BLaER1 treated with 17β-estradiol and CSF1 and Interleukin-3, amounts not matched to agents 10 nM and 100 nM (cell line): ENCODE measurements at regions not wholly inside any gene's neighbourhood (a gene's known extent, or its start where the extent isn't known, plus 50 kb on each side); places are given as distances from the start of the nearest gene placed in this dataset.

Experiments used
- H3K27ac ChIP-seq, 11 experiments: shearing (Covaris generic); formaldehyde crosslinking; 2 replicates each; pipeline ENCODE4 v1.8.1; 2022
- H3K27me3 ChIP-seq, 11 experiments: shearing (Covaris generic); formaldehyde crosslinking; 2 replicates each; pipeline ENCODE4 v1.8.1; 2022
- H3K36me3 ChIP-seq, 11 experiments: shearing (Covaris generic); formaldehyde crosslinking; 2 replicates each; pipeline ENCODE4 v1.8.1; 2022
- H3K4me1 ChIP-seq, 10 experiments: shearing (Covaris generic); formaldehyde crosslinking; 2 replicates each; pipeline ENCODE4 v1.8.1; 2022
- H3K4me2 ChIP-seq, 11 experiments: shearing (Covaris generic); formaldehyde crosslinking; 2 replicates each; pipeline ENCODE4 v1.8.1; 2022
- H3K4me3 ChIP-seq, 10 experiments: shearing (Covaris generic); formaldehyde crosslinking; 2 replicates each; pipeline ENCODE4 v1.8.1; 2022
- H3K9ac ChIP-seq, 11 experiments: shearing (Covaris generic); formaldehyde crosslinking; 2 replicates each; pipeline ENCODE4 v1.8.1; 2022
- H3K9me3 ChIP-seq, 11 experiments: shearing (Covaris generic); formaldehyde crosslinking; replicated peaks in 1 of 11; 2 replicates each; pipeline ENCODE4 v1.8.1; 2022
- H4K20me1 ChIP-seq, 11 experiments: shearing (Covaris generic); formaldehyde crosslinking; 2 replicates each; pipeline ENCODE4 v1.8.1; 2022
- Cebpa-rat ChIP-seq, 11 experiments: shearing (Covaris generic); IDR thresholded peaks; 2 replicates each; pipeline ENCODE4 v1.8.1; 2022

DNA sequence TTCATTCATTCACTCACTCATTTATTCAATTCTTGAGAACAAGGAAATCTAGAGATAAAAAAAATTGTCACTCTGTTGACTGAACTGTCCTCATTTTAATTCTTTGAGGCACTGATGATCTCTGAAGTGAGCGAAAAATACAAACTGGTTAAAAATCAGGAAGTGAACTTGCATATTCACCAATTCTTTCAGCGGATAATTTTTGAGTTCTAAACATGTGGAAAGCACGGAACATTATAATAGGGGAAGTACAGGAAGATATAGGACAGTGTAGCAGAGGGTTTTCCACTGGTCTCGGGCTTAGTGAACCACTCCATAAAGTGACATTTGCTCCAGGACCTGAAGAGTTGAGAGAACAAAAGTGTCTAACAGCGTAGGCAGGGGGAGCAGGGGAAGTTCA is 169.5 kb downstream of the TLR4 start:
- TF ChIP-seq Cebpa-rat (IDR thresholded peaks at IDR 0.05) = no peak
- no peak overlapping the region for H3K27ac ChIP-seq
- no peaks in the 10 kb centered on the region for H3K27me3 ChIP-seq
- H3K36me3 ChIP-seq = no peaks in the 10 kb centered on the region
- H3K4me2 ChIP-seq = peak overlapping the region in 2 of 11 experiments; percentile 55 to 58; a peak in 4 of 22 replicates
- no peaks in the 10 kb centered on the region for H3K9me3 ChIP-seq
- H3K9ac ChIP-seq = no peak overlapping the region
- H4K20me1 ChIP-seq = no peaks in the 10 kb centered on the region
- H3K4me1 ChIP-seq = peaks cover 0 to 21% (median 0%) of the 10 kb centered on the region in 10 experiments; a peak in 5 of 20 replicates
- no peak overlapping the region for H3K4me3 ChIP-seq

DNA sequence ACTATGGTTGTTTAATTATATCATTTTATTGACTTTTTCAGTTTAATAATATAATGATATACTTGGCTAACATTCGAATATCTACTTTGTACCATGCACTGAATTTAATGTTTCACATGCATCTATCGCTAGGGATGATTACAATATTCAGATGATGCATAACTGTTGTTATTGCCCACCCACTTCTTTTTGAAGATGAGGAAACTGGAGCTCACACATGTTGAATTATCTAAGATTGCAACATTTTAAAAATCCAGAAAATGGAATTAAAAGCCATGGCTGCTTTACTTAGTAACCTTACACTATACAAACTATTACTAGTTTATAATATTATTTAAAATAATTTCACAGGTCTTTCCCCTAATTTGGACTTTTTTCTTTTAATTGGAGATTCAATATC is 171.7 kb downstream of the TLR4 start:
- no peak for TF ChIP-seq Cebpa-rat (IDR thresholded peaks at IDR 0.05)
- H3K36me3 ChIP-seq = no peaks in the 10 kb centered on the region
- no peak overlapping the region for H3K9ac ChIP-seq
- H3K27me3 ChIP-seq = no peaks in the 10 kb centered on the region
- H4K20me1 ChIP-seq = no peaks in the 10 kb centered on the region
- no peaks in the 10 kb centered on the region for H3K9me3 ChIP-seq
- H3K4me3 ChIP-seq = no peak overlapping the region
- H3K4me1 ChIP-seq = peaks cover 0 to 15% (median 0%) of the 10 kb centered on the region in 10 experiments; a peak in 4 of 20 replicates
- no peak overlapping the region for H3K27ac ChIP-seq
- no peak overlapping the region for H3K4me2 ChIP-seq

DNA sequence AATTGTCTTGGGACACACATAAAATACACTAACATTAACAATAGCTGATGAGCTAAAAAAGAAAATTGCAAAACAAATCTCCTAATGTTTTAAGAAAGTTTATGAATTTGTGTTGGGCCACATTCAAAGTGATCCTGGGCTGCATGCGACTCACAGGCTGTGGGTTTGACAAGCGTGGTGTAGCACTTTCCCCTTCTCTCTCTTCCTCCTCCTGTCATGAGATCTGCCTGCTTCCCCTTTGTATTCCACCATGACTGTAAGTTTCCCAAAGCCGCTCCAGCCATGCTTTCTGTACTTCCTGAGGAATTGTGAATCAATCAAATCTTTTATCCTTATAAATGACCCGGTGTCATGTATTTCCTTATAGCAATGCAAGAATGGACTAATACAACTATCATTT is 178.0 kb downstream of the TLR4 start:
- Histone ChIP-seq H3K4me3 (no peak overlapping the region), H3K36me3 (no peaks in the 10 kb centered on the region), H3K27ac (no peak overlapping the region), H3K27me3 (no peaks in the 10 kb centered on the region), H3K9me3 (no peaks in the 10 kb centered on the region), H3K9ac (no peak overlapping the region), H3K4me1 (peaks cover 0 to 10% (median 0%) of the 10 kb centered on the region in 10 experiments; a peak in 5 of 20 replicates), H3K4me2 (peak overlapping the region in 2 of 11 experiments; percentile 9 to 43; a peak in 3 of 22 replicates), H4K20me1 (no peaks in the 10 kb centered on the region)
- no peak for TF ChIP-seq Cebpa-rat (IDR thresholded peaks at IDR 0.05)

DNA sequence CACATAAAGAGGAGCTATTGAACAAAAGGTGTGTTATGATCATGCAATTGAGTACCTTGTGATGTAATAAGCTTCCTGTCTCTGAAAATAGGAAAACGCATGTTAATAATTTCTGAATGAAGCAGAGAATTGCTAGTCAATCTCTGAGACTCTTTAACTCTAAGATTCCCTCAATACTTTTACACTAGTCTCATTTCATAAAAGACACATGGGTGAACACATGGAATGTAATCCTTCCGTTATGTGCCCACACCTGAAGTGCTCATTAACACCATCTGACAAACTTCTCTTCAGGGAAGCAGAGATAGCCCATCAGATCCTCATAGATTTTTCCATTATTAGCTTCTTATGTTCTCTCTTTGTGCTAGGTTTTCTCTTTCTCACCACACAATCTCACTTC is 182.4 kb downstream of the TLR4 start:
- TF ChIP-seq Cebpa-rat (IDR thresholded peaks at IDR 0.05) = no peak
- H3K4me2 ChIP-seq = no peak overlapping the region
- H3K4me3 ChIP-seq = no peak overlapping the region
- H3K4me1 ChIP-seq = peaks cover 0 to 9% (median 0%) of the 10 kb centered on the region in 10 experiments; a peak in 5 of 20 replicates
- H4K20me1 ChIP-seq = no peaks in the 10 kb centered on the region
- H3K36me3 ChIP-seq = no peaks in the 10 kb centered on the region
- no peak overlapping the region for H3K27ac ChIP-seq
- H3K27me3 ChIP-seq = no peaks in the 10 kb centered on the region
- H3K9ac ChIP-seq = no peak overlapping the region
- H3K9me3 ChIP-seq = no peaks in the 10 kb centered on the region

DNA sequence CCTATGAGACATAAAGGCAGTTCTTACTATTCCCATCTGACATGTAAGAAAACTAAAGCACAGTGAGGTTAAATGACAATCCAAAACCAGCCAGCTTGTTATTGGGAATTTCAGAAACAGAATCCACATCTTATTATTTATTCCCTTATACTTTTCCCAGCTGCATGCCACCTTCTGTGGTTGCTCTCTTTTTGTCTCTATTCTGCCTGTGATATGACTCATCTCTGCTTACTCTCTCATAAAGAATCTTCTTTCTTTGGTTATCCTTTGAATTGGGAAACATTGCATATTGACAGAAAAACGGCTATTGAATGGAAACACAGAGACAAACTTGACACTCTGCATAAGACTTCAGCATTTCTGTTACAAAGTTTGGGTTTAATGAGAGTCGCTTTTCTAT is 183.2 kb downstream of the TLR4 start:
- no peak overlapping the region for H3K9ac ChIP-seq
- H3K4me2 ChIP-seq = no peak overlapping the region
- no peaks in the 10 kb centered on the region for H4K20me1 ChIP-seq
- H3K9me3 ChIP-seq = no peaks in the 10 kb centered on the region
- H3K27ac ChIP-seq = no peak overlapping the region
- no peak for TF ChIP-seq Cebpa-rat (IDR thresholded peaks at IDR 0.05)
- no peaks in the 10 kb centered on the region for H3K27me3 ChIP-seq
- H3K4me3 ChIP-seq = no peak overlapping the region
- peaks cover 0 to 1% (median 0%) of the 10 kb centered on the region in 10 experiments; a peak in 4 of 20 replicates for H3K4me1 ChIP-seq
- no peaks in the 10 kb centered on the region for H3K36me3 ChIP-seq

DNA sequence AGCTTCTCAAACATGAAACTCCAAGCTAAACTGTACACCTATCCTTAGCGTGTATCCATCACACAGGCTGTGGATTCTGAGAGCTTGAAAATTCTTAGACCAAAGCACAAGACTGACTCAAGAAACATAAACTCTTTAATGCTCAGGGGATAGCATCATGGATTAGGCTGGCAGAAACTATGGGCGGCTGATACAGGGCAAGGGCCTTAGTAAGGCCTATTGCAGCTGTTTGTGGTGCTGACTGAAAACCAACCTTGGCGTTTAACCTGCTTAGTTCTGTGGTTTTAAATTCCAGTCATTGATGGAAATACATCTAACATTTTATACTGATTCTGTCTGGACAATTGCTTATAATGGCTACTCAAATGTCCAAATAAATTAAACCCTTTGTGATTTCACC is 183.7 kb downstream of the TLR4 start:
- Histone ChIP-seq H3K36me3 (no peaks in the 10 kb centered on the region), H3K4me2 (no peak overlapping the region), H3K9ac (no peak overlapping the region), H4K20me1 (no peaks in the 10 kb centered on the region), H3K9me3 (no peaks in the 10 kb centered on the region), H3K27ac (no peak overlapping the region), H3K27me3 (no peaks in the 10 kb centered on the region), H3K4me1 (no peaks in the 10 kb centered on the region), H3K4me3 (no peak overlapping the region)
- TF ChIP-seq Cebpa-rat (IDR thresholded peaks at IDR 0.05) = no peak

DNA sequence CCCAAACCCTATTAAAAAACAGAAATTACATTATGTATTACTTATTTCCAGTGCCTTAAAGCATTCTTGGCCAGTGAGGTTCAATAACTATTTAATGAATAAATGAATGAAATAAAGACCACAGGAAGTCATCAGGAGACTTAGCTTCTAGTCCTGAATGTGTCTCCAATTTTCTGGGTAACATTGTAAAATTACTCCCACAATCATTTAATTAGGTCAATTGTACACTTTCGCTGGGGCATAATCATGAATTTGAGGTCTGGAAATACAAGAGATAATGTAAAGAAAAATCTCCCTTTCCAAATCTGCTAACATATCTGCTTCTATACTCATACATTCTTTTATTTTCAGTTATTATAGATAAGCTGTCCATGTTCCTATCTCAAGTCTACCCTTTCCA is 199.2 kb downstream of the TLR4 start:
- no peak overlapping the region for H3K4me2 ChIP-seq
- no peak overlapping the region for H3K27ac ChIP-seq
- H3K9me3 ChIP-seq = no peaks in the 10 kb centered on the region
- H3K4me3 ChIP-seq = no peak overlapping the region
- H4K20me1 ChIP-seq = no peaks in the 10 kb centered on the region
- no peaks in the 10 kb centered on the region for H3K4me1 ChIP-seq
- no peak overlapping the region for H3K9ac ChIP-seq
- H3K36me3 ChIP-seq = no peaks in the 10 kb centered on the region
- TF ChIP-seq Cebpa-rat (IDR thresholded peaks at IDR 0.05) = no peak
- no peaks in the 10 kb centered on the region for H3K27me3 ChIP-seq

DNA sequence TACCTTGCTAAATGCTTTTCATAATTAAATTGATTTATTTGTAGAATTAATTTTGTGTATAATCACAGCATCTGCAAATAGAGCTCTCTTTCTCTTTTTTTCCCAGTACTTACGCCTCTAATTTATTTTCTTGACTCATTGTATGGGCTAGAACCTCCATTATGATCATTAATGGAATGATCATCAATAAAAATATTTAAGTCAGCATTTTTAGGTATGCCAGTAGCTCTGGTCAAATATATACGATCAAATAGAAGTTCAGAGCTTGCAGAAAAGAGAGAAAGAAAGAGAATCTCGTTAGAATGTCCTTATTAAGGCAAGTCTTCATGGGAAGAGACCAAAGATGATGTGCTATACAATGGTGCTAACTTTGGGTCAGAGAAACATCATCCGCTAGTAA is 202.6 kb downstream of the TLR4 start:
- Histone ChIP-seq H3K27me3 (no peaks in the 10 kb centered on the region), H3K4me2 (no peak overlapping the region), H3K4me1 (no peaks in the 10 kb centered on the region), H4K20me1 (no peaks in the 10 kb centered on the region), H3K27ac (no peak overlapping the region), H3K36me3 (no peaks in the 10 kb centered on the region), H3K4me3 (no peak overlapping the region), H3K9me3 (peaks cover 8 to 18% (median 8%) of the 10 kb centered on the region in 11 experiments), H3K9ac (no peak overlapping the region)
- TF ChIP-seq Cebpa-rat (IDR thresholded peaks at IDR 0.05) = no peak

DNA sequence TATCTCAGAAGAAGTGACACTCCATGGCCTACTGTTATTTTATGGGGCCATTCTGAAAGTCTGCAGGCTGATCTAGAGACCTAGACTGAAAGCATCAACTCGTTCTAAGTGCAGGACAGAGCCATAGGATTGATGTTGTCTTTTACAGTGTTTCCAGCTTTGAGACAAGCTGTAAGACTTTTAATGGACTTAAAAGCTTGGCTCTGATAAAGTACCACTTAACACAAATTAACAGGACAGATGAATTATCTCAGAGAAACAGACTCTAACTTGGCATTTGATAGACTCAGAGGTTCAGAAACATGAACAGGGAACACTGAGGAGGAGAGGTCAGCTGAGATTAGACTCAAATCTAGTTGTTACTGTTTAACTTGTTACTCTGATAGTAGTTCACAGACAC is 203.2 kb downstream of the TLR4 start:
- no peak overlapping the region for H3K9ac ChIP-seq
- TF ChIP-seq Cebpa-rat (IDR thresholded peaks at IDR 0.05) = no peak
- H3K27ac ChIP-seq = no peak overlapping the region
- H3K4me3 ChIP-seq = no peak overlapping the region
- no peaks in the 10 kb centered on the region for H3K36me3 ChIP-seq
- H4K20me1 ChIP-seq = no peaks in the 10 kb centered on the region
- H3K27me3 ChIP-seq = no peaks in the 10 kb centered on the region
- H3K9me3 ChIP-seq = peaks cover 11 to 24% (median 14%) of the 10 kb centered on the region in 11 experiments
- no peaks in the 10 kb centered on the region for H3K4me1 ChIP-seq
- no peak overlapping the region for H3K4me2 ChIP-seq

DNA sequence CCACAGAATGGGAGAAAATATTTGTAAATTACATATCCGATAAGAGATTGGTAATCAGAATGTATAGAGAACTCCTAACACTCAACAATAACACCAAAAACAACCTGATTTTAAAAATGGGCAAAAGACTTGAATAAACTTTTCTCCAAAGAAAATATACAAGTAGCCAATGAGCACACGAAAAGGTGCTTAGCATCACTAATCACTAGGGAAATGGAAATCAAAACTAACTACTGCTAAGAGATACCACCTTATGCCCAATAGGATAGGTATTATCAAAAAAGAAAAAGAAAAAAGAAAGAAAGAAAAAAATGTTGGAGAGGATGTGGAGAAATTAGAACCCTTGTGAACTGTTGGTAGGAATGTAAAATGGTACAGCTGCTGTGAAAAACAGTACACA is 212.1 kb downstream of the TLR4 start:
- Histone ChIP-seq H3K9ac (no peak overlapping the region), H3K27ac (no peak overlapping the region), H3K4me2 (no peak overlapping the region), H3K36me3 (no peaks in the 10 kb centered on the region), H3K4me1 (no peaks in the 10 kb centered on the region), H4K20me1 (no peaks in the 10 kb centered on the region), H3K4me3 (no peak overlapping the region), H3K27me3 (no peaks in the 10 kb centered on the region), H3K9me3 (peaks cover 8 to 13% (median 9%) of the 10 kb centered on the region in 11 experiments)
- no peak for TF ChIP-seq Cebpa-rat (IDR thresholded peaks at IDR 0.05)
